Prostate gland (tissue), 2 donors: ENCODE measurements at regions not wholly inside any gene's neighbourhood (a gene's known extent, or its start where the extent isn't known, plus 50 kb on each side); places are given as distances from the start of the nearest gene placed in this dataset.

Experiments
- DNase-seq: peaks from one replicate; pipeline ENCODE4 v3.0.0-alpha.2; 2019; ENCODE audit warnings: low spot score
- H3K27ac ChIP-seq, 2 donors: fragments of 200-600 bp; sonication (generic); 2 replicates each; pipeline ENCODE4 v1.5.1; 2017 to 2019
- H3K27me3 ChIP-seq: fragments of 200-600 bp; sonication (generic); replicated peaks from 2 replicates; pipeline ENCODE4 v1.5.1; 2019; ENCODE audit not compliant: insufficient read depth
- H3K36me3 ChIP-seq, 2 donors: fragments of 200-600 bp; sonication (generic); 1 replicate in 1 of 2; 2 replicates in 1 of 2; pipeline versions ENCODE4 v1.5.1 to v1.8.1; 2017 to 2019
- H3K4me1 ChIP-seq: fragments of 200-600 bp; sonication (generic); replicated peaks from 2 replicates; pipeline ENCODE4 v1.5.1; 2019
- H3K4me3 ChIP-seq, 2 donors: fragments of 200-600 bp; sonication (generic); 2 replicates each; pipeline ENCODE4 v1.5.1; 2017 to 2019
- H3K9me3 ChIP-seq: fragments of 200-600 bp; sonication (generic); 2 replicates; pipeline ENCODE4 v1.5.1; 2017
- POLR2A ChIP-seq: fragments of 450-650 bp; IDR thresholded peaks from one replicate; pipeline ENCODE4 v1.6.1; 2016; ENCODE audit warnings: antibody characterized with exemption, mild to moderate bottlenecking
- POLR2AphosphoS5 ChIP-seq: sonication (generic); formaldehyde crosslinking; IDR thresholded peaks from one replicate; pipeline ENCODE4 v1.6.1; 2017; ENCODE audit warnings: antibody characterized with exemption
- WGBS: methylation state at CpG from one replicate; pipeline ENCODE4 v1.1.5; 2018; 5-methylcytosine and 5-hydroxymethylcytosine counted together
- intact Hi-C: fragments of 100-400 bp; cut with DNase I; formaldehyde crosslinking; loops from one replicate; pipeline ENCODE4 v1.14.2; 2022
- TF ChIP-seq, protein P1 (sequence below), 4 experiments: fragments of 200-600 bp in 2 of 4; fragments of 450-650 bp in 2 of 4; sonication (generic) in 2 of 4; IDR thresholded peaks; 1 replicate in 3 of 4; 2 replicates in 1 of 4; pipeline ENCODE4 v1.5.1; 2016 to 2019; ENCODE audit warnings: antibody characterized with exemption in 4 of 4, mild to moderate bottlenecking in 2 of 4, moderate library complexity in 2 of 4

DNA sequence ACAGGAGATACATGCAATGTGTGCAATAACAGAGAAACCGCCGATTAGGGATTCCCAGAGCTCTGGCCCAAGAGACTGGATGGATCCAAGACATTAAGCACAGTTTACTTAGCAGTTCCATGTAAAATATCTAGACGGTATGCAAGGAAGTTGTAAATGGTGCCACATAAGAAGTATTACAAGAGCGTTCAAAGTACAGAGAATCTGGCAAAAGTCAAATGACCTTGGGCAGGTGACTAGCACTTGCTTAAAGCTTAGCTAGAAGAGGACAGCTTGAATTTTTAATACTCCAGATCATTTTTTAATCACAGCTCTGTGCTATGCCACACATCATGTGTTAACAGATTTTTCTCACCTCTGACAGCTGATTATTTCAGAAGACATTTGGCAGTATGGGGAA, 72.3 kb upstream of the TNPO1 start:
- no peak for DNase-seq
- intact Hi-C loops = no loop called here
- H3K36me3 ChIP-seq = no peaks in the 10 kb centered on the region
- no peaks in the 10 kb centered on the region for H3K4me1 ChIP-seq
- TF ChIP-seq, protein P1, sequence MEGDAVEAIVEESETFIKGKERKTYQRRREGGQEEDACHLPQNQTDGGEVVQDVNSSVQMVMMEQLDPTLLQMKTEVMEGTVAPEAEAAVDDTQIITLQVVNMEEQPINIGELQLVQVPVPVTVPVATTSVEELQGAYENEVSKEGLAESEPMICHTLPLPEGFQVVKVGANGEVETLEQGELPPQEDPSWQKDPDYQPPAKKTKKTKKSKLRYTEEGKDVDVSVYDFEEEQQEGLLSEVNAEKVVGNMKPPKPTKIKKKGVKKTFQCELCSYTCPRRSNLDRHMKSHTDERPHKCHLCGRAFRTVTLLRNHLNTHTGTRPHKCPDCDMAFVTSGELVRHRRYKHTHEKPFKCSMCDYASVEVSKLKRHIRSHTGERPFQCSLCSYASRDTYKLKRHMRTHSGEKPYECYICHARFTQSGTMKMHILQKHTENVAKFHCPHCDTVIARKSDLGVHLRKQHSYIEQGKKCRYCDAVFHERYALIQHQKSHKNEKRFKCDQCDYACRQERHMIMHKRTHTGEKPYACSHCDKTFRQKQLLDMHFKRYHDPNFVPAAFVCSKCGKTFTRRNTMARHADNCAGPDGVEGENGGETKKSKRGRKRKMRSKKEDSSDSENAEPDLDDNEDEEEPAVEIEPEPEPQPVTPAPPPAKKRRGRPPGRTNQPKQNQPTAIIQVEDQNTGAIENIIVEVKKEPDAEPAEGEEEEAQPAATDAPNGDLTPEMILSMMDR (IDR thresholded peaks at IDR 0.05) = no peak
- no peak for TF ChIP-seq POLR2AphosphoS5
- no peak for TF ChIP-seq POLR2A
- H3K27ac ChIP-seq = no peak overlapping the region
- no peak overlapping the region for H3K4me3 ChIP-seq
- H3K27me3 ChIP-seq = no peaks in the 10 kb centered on the region
- 86% methylated on average over 4 of the region's 4 CpGs for WGBS
- no peaks in the 10 kb centered on the region for H3K9me3 ChIP-seq

DNA sequence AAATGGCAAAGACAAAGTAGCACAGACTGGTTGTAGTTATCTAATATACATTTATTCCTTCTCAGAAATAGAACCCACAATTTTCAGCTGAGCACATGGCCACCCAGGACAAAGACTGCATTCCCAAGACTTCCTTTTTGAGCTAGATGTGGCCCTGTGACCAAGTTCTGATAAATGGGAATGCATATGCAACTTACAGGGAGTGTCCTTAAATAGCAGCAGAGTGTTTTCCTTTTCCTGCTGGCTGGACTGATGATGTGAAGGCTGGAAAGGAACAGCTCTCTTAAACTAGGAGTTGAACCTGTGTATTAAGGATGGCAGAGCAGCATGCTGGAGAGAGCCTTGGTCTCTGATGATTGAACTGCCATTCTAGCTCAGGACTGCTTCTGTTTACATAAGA, 74.7 kb upstream of the TNPO1 start:
- H3K27ac ChIP-seq = no peak overlapping the region
- intact Hi-C loops = no loop called here
- no peaks in the 10 kb centered on the region for H3K9me3 ChIP-seq
- TF ChIP-seq POLR2AphosphoS5 (no peak), POLR2A (no peak)
- TF ChIP-seq, protein P1 (IDR thresholded peaks at IDR 0.05) = no peak
- no peaks in the 10 kb centered on the region for H3K4me1 ChIP-seq
- H3K36me3 ChIP-seq = no peaks in the 10 kb centered on the region
- H3K27me3 ChIP-seq = no peaks in the 10 kb centered on the region
- DNase-seq = no peak
- H3K4me3 ChIP-seq = no peak overlapping the region

GRCh38 chr5:72733810-72734209, 82.7 kb upstream of the TNPO1 start:
- Histone ChIP-seq H3K9me3 (no peaks in the 10 kb centered on the region), H3K27ac (no peak overlapping the region), H3K4me3 (no peak overlapping the region), H3K27me3 (no peaks in the 10 kb centered on the region), H3K36me3 (no peaks in the 10 kb centered on the region), H3K4me1 (no peaks in the 10 kb centered on the region)
- TF ChIP-seq POLR2AphosphoS5 (no peak), POLR2A (no peak)
- TF ChIP-seq, protein P1 (IDR thresholded peaks at IDR 0.05) = no peak
- 82% methylated on average over 4 of the region's 4 CpGs for WGBS
- no peak for DNase-seq
- intact Hi-C loops = no loop called here

GRCh38 chr5:72723581-72723980, 92.9 kb upstream of the TNPO1 start:
- Histone ChIP-seq H3K27ac (no peak overlapping the region), H3K4me1 (no peaks in the 10 kb centered on the region), H3K4me3 (no peak overlapping the region), H3K9me3 (no peaks in the 10 kb centered on the region), H3K36me3 (no peaks in the 10 kb centered on the region), H3K27me3 (no peaks in the 10 kb centered on the region)
- intact Hi-C loops = no loop called here
- DNase-seq = no peak
- TF ChIP-seq, protein P1 (IDR thresholded peaks at IDR 0.05) = no peak
- TF ChIP-seq POLR2A = no peak
- no peak for TF ChIP-seq POLR2AphosphoS5

- Histone ChIP-seq H3K36me3 (no peaks in the 10 kb centered on the region), H3K4me3 (no peak overlapping the region), H3K9me3 (no peaks in the 10 kb centered on the region), H3K4me1 (no peaks in the 10 kb centered on the region), H3K27ac (no peak overlapping the region), H3K27me3 (no peaks in the 10 kb centered on the region)
- TF ChIP-seq POLR2A = no peak
- TF ChIP-seq POLR2AphosphoS5 = no peak
- TF ChIP-seq, protein P1 (IDR thresholded peaks at IDR 0.05) = no peak
- 81% methylated on average over 5 of the region's 5 CpGs for WGBS
- intact Hi-C loops = no loop called here
- DNase-seq = no peak
Measured at GRCh38 chr5:72722792-72723452, 93.5 kb upstream of the TNPO1 start.
